ENCODE measurements at regions not wholly inside any gene's neighbourhood (a gene's known extent, or its start where the extent isn't known, plus 50 kb on each side); places are given as distances from the start of the nearest gene placed in this dataset.

GRCh38 chr12:127657036-127657435 lies 609.9 kb upstream of the TMEM132C start:
- no peaks in the 10 kb centered on the region for H3K9me1 ChIP-seq (replicated peaks; ENCODE audit: control insufficient read depth, extremely low read depth, insufficient read depth, low read length)
- H3K9ac ChIP-seq (replicated peaks; ENCODE audit: extremely low read depth, insufficient read depth, low read length) = no peak overlapping the region
- ChIA-PET POLR2A (no interaction called here), CTCF (no interaction called here)
- FAIRE-seq (no peak), DNase-seq (ENCODE audit: low read depth, low spot score) (no peak)
- BruUV-seq (replicated peaks) = no TSS peak
- no peak overlapping the region for H3K27ac ChIP-seq (ENCODE audit: insufficient read depth, low read depth, low read length)
- no peak overlapping the region for H2AFZ ChIP-seq (ENCODE audit: low read depth, low read length)
- dilution Hi-C loops (cut with MboI; ENCODE audit: extremely low pct_ligation_motif_present, low sequenced_read_pairs) = no loop called here
- TF ChIP-seq POLR2A (IDR thresholded peaks at IDR 0.05; ENCODE audit: low read depth, low read length) = no peak
- no peak for TF ChIP-seq MAX (IDR thresholded peaks at IDR 0.05; ENCODE audit: insufficient read depth, insufficient read length)
- TF ChIP-seq CTCF (IDR thresholded peaks at IDR 0.05; ENCODE audit: extremely low read depth in 1 of 2, insufficient read depth in 1 of 2, low read depth in 1 of 2, low read length in 2 of 2) = no peak
- TF ChIP-seq MYC (IDR thresholded peaks at IDR 0.05; ENCODE audit: low read depth, low read length) = no peak
- no peaks in the 10 kb centered on the region for H3K27me3 ChIP-seq (ENCODE audit: control insufficient read depth in 2 of 2, insufficient read depth in 2 of 2, low read length in 2 of 2)
- peaks cover 2% of the 10 kb centered on the region for H3K9me3 ChIP-seq (replicated peaks; ENCODE audit: control insufficient read depth, insufficient read depth, low read length)
- H3K4me3 ChIP-seq (replicated peaks in 1 of 3; ENCODE audit: insufficient read depth in 1 of 3, low read depth in 1 of 3, low read length in 3 of 3) = no peak overlapping the region
- intact Hi-C loops (cut with micrococcal nuclease) = no loop called here
- no peak overlapping the region for H3K4me2 ChIP-seq (ENCODE audit: insufficient read depth, low read length)
- no peaks in the 10 kb centered on the region for H3K4me1 ChIP-seq (ENCODE audit: control insufficient read depth, extremely low read depth, insufficient read depth, low read length)
- no peaks in the 10 kb centered on the region for H3K79me2 ChIP-seq (ENCODE audit: control insufficient read depth, insufficient read depth, low read length)
- no peaks in the 10 kb centered on the region for H3K36me3 ChIP-seq (ENCODE audit: control insufficient read depth in 2 of 2, extremely low read depth in 1 of 2, insufficient read depth in 2 of 2, low read length in 2 of 2)
- H4K20me1 ChIP-seq (replicated peaks; ENCODE audit: control insufficient read depth, extremely low read depth, insufficient read depth, low read length) = no peaks in the 10 kb centered on the region

- FAIRE-seq (no peak), DNase-seq (ENCODE audit: low read depth, low spot score) (no peak)
- Histone ChIP-seq H3K27ac (ENCODE audit: insufficient read depth, low read depth, low read length) (no peak overlapping the region), H3K9me1 (replicated peaks; ENCODE audit: control insufficient read depth, extremely low read depth, insufficient read depth, low read length) (no peaks in the 10 kb centered on the region), H3K9ac (replicated peaks; ENCODE audit: extremely low read depth, insufficient read depth, low read length) (no peak overlapping the region), H4K20me1 (replicated peaks; ENCODE audit: control insufficient read depth, extremely low read depth, insufficient read depth, low read length) (no peaks in the 10 kb centered on the region), H3K79me2 (ENCODE audit: control insufficient read depth, insufficient read depth, low read length) (no peaks in the 10 kb centered on the region), H2AFZ (ENCODE audit: low read depth, low read length) (no peak overlapping the region), H3K27me3 (ENCODE audit: control insufficient read depth in 2 of 2, insufficient read depth in 2 of 2, low read length in 2 of 2) (no peaks in the 10 kb centered on the region), H3K9me3 (replicated peaks; ENCODE audit: control insufficient read depth, insufficient read depth, low read length) (peaks cover 2% of the 10 kb centered on the region), H3K36me3 (ENCODE audit: control insufficient read depth in 2 of 2, extremely low read depth in 1 of 2, insufficient read depth in 2 of 2, low read length in 2 of 2) (no peaks in the 10 kb centered on the region), H3K4me3 (replicated peaks in 1 of 3; ENCODE audit: insufficient read depth in 1 of 3, low read depth in 1 of 3, low read length in 3 of 3) (no peak overlapping the region), H3K4me1 (ENCODE audit: control insufficient read depth, extremely low read depth, insufficient read depth, low read length) (no peaks in the 10 kb centered on the region), H3K4me2 (ENCODE audit: insufficient read depth, low read length) (no peak overlapping the region)
- ChIA-PET POLR2A (no interaction called here), CTCF (no interaction called here)
- no TSS peak for BruUV-seq (replicated peaks)
- intact Hi-C loops (cut with micrococcal nuclease) = no loop called here
- dilution Hi-C loops (cut with MboI; ENCODE audit: extremely low pct_ligation_motif_present, low sequenced_read_pairs) = no loop called here
- TF ChIP-seq MAX (IDR thresholded peaks at IDR 0.05; ENCODE audit: insufficient read depth, insufficient read length) (no peak), FOS (IDR thresholded peaks at IDR 0.05; ENCODE audit: borderline replicate concordance, insufficient read depth, low read length) (no peak), POLR2AphosphoS5 (IDR thresholded peaks at IDR 0.05; ENCODE audit: insufficient read depth, low read depth, low read length) (no peak)
These were observed 606.0 kb upstream of the TMEM132C start for GRCh38 chr12:127660961-127661360.

Measured in endothelial cell of umbilical vein (primary cell).